Neural cell (in vitro differentiated cells): ENCODE measurements at regions not wholly inside any gene's neighbourhood (a gene's known extent, or its start where the extent isn't known, plus 50 kb on each side); places are given as distances from the start of the nearest gene placed in this dataset.

Experiments used
- H2AFZ ChIP-seq: fragments of 200-600, 300-800 bp; sonication (generic), shearing (Covaris generic); 2 replicates; pipeline ENCODE4 v1.6.0; 2014; ENCODE audit warnings: low read depth, mild to moderate bottlenecking, antibody characterized with exemption, low read length, moderate library complexity
- H3F3A ChIP-seq: fragments of 200-600 bp; shearing (Covaris generic); 2 replicates; pipeline ENCODE4 v1.6.1; 2016; ENCODE audit warnings: mild to moderate bottlenecking, moderate library complexity, mixed read lengths, antibody characterized with exemption, low read length; ENCODE audit not compliant: insufficient read depth, poor library complexity, severe bottlenecking
- H3K27ac ChIP-seq: fragments of 200-600, 300-800 bp; sonication (generic), shearing (Covaris generic); 2 replicates; pipeline ENCODE4 v1.5.1; 2014; ENCODE audit warnings: mild to moderate bottlenecking, low read length, moderate library complexity
- H3K27me3 ChIP-seq: fragments of 300-800, 200-600 bp; sonication (generic), shearing (Covaris generic); 2 replicates; pipeline ENCODE4 v1.6.0; 2014; ENCODE audit warnings: mild to moderate bottlenecking, low read depth, low read length, moderate library complexity; ENCODE audit not compliant: insufficient read depth
- H3K36me3 ChIP-seq: fragments of 300-800, 200-600 bp; sonication (generic), shearing (Covaris generic); 2 replicates; pipeline ENCODE4 v1.5.1; 2014; ENCODE audit warnings: mild to moderate bottlenecking, antibody characterized with exemption, low read length, moderate library complexity; ENCODE audit not compliant: insufficient read depth
- H3K4me2 ChIP-seq: fragments of 300-800, 200-600 bp; sonication (generic), shearing (Covaris generic); 2 replicates; pipeline ENCODE4 v1.6.0; 2014; ENCODE audit warnings: mild to moderate bottlenecking, low read length
- H3K4me3 ChIP-seq: fragments of 300-800, 200-600 bp; sonication (generic), shearing (Covaris generic); 2 replicates; pipeline ENCODE4 v1.5.1; 2014; ENCODE audit warnings: mild to moderate bottlenecking, low read length, moderate library complexity
- H3K79me2 ChIP-seq: fragments of 200-600 bp; shearing (Covaris generic); replicated peaks from 2 replicates; pipeline ENCODE4 v1.6.0; 2014; ENCODE audit warnings: mild to moderate bottlenecking, low read length, moderate library complexity; ENCODE audit not compliant: insufficient read depth
- H3K9ac ChIP-seq: fragments of 300-800, 200-600 bp; sonication (generic), shearing (Covaris generic); 2 replicates; pipeline ENCODE4 v1.6.1; 2016; ENCODE audit warnings: mild to moderate bottlenecking, low read length, mixed read lengths
- H3K9me2 ChIP-seq: fragments of 200-600 bp; shearing (Covaris generic); 2 replicates; pipeline ENCODE4 v1.6.1; 2016; ENCODE audit warnings: mild to moderate bottlenecking, low read length, mixed read lengths; ENCODE audit not compliant: insufficient read depth
- H3K9me3 ChIP-seq: fragments of 200-600, 300-800 bp; sonication (generic), shearing (Covaris generic); 2 replicates; pipeline ENCODE4 v1.6.1; 2016; ENCODE audit warnings: mild to moderate bottlenecking, mixed run types, low read length, moderate library complexity, mixed read lengths
- H4K20me1 ChIP-seq: fragments of 200-600 bp; shearing (Covaris generic); 2 replicates; pipeline ENCODE4 v1.6.1; 2016; ENCODE audit warnings: mild to moderate bottlenecking, mixed run types; ENCODE audit not compliant: insufficient read depth
- EP300 ChIP-seq: fragments of 450-650 bp; conservative IDR thresholded peaks from 2 replicates; pipeline ENCODE4 v1.6.1; 2014; ENCODE audit warnings: antibody characterized with exemption, mild to moderate bottlenecking, moderate library complexity; ENCODE audit not compliant: poor library complexity, severe bottlenecking
- EZH2 ChIP-seq: fragments of 200-600, 300-800 bp; shearing (Covaris generic), sonication (generic); IDR thresholded peaks from 2 replicates; pipeline ENCODE4 v1.6.1; 2014; ENCODE audit warnings: antibody characterized with exemption, low read length, borderline replicate concordance, mild to moderate bottlenecking; ENCODE audit not compliant: insufficient read depth, poor library complexity, severe bottlenecking
- MXI1 ChIP-seq: fragments of 450-650 bp; conservative IDR thresholded peaks from 2 replicates; pipeline ENCODE4 v1.6.1; 2014; ENCODE audit warnings: antibody characterized with exemption, mild to moderate bottlenecking; ENCODE audit not compliant: poor library complexity, severe bottlenecking
- POLR2AphosphoS5 ChIP-seq: IDR thresholded peaks from 2 replicates; pipeline ENCODE4 v1.6.1; 2012
- RAD21 ChIP-seq: fragments of 450-650 bp; conservative IDR thresholded peaks from 2 replicates; pipeline ENCODE4 v1.6.1; 2014; ENCODE audit warnings: antibody characterized with exemption, mild to moderate bottlenecking, moderate library complexity
- REST ChIP-seq: IDR thresholded peaks from 2 replicates; pipeline ENCODE4 v1.6.1; 2012; ENCODE audit warnings: borderline replicate concordance
- SMC3 ChIP-seq: fragments of 450-650 bp; conservative IDR thresholded peaks from 2 replicates; pipeline ENCODE4 v1.6.1; 2014; ENCODE audit warnings: antibody characterized with exemption, mild to moderate bottlenecking, moderate library complexity; ENCODE audit not compliant: poor library complexity
- TAF1 ChIP-seq: IDR thresholded peaks from 2 replicates; pipeline ENCODE4 v1.6.1; 2012; ENCODE audit warnings: low read depth
- TF ChIP-seq, protein P1 (sequence below): fragments of 450-650 bp; IDR thresholded peaks from 2 replicates; pipeline ENCODE4 v1.5.1; 2014; ENCODE audit warnings: antibody characterized with exemption, mild to moderate bottlenecking, moderate library complexity; ENCODE audit not compliant: poor library complexity, severe bottlenecking

GRCh38 chr3:21859124-21860081, 108.4 kb upstream of the ZNF385D start:
- TF ChIP-seq SMC3 (no peak), TAF1 (no peak), POLR2AphosphoS5 (no peak), EZH2 (no peak), RAD21 (no peak), EP300 (no peak), REST (no peak), MXI1 (no peak)
- TF ChIP-seq, protein P1, sequence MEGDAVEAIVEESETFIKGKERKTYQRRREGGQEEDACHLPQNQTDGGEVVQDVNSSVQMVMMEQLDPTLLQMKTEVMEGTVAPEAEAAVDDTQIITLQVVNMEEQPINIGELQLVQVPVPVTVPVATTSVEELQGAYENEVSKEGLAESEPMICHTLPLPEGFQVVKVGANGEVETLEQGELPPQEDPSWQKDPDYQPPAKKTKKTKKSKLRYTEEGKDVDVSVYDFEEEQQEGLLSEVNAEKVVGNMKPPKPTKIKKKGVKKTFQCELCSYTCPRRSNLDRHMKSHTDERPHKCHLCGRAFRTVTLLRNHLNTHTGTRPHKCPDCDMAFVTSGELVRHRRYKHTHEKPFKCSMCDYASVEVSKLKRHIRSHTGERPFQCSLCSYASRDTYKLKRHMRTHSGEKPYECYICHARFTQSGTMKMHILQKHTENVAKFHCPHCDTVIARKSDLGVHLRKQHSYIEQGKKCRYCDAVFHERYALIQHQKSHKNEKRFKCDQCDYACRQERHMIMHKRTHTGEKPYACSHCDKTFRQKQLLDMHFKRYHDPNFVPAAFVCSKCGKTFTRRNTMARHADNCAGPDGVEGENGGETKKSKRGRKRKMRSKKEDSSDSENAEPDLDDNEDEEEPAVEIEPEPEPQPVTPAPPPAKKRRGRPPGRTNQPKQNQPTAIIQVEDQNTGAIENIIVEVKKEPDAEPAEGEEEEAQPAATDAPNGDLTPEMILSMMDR = no peak
- Histone ChIP-seq H3K9me2 (no peaks in the 10 kb centered on the region), H3K27ac (no peak overlapping the region), H3K27me3 (no peaks in the 10 kb centered on the region), H3K4me3 (no peak overlapping the region), H3K9me3 (no peaks in the 10 kb centered on the region), H3K79me2 (no peaks in the 10 kb centered on the region), H3K36me3 (no peaks in the 10 kb centered on the region), H3K9ac (no peak overlapping the region), H3F3A (no peaks in the 10 kb centered on the region), H3K4me2 (no peak overlapping the region), H2AFZ (no peak overlapping the region), H4K20me1 (no peaks in the 10 kb centered on the region)

GRCh38 chr3:21860082-21860475, 109.1 kb upstream of the ZNF385D start:
- Histone ChIP-seq H3K4me3 (no peak overlapping the region), H4K20me1 (no peaks in the 10 kb centered on the region), H3K79me2 (no peaks in the 10 kb centered on the region), H3K36me3 (no peaks in the 10 kb centered on the region), H3F3A (no peaks in the 10 kb centered on the region), H3K27ac (no peak overlapping the region), H3K9me2 (no peaks in the 10 kb centered on the region), H3K9me3 (no peaks in the 10 kb centered on the region), H3K4me2 (no peak overlapping the region), H3K9ac (no peak overlapping the region), H2AFZ (no peak overlapping the region), H3K27me3 (no peaks in the 10 kb centered on the region)
- TF ChIP-seq EZH2 = no peak
- TF ChIP-seq POLR2AphosphoS5 = no peak
- TF ChIP-seq REST = no peak
- TF ChIP-seq, protein P1 = no peak
- TF ChIP-seq RAD21 = no peak
- no peak for TF ChIP-seq SMC3
- no peak for TF ChIP-seq TAF1
- TF ChIP-seq MXI1 = no peak
- no peak for TF ChIP-seq EP300
